NCI-H345 (cell line): ENCODE measurements at regions not wholly inside any gene's neighbourhood (a gene's known extent, or its start where the extent isn't known, plus 50 kb on each side); places are given as distances from the start of the nearest gene placed in this dataset.

Experiments
- DNase-seq: peaks from one replicate; lab custom pipeline; 2025; lab: John Stamatoyannopoulos, UW

DNA sequence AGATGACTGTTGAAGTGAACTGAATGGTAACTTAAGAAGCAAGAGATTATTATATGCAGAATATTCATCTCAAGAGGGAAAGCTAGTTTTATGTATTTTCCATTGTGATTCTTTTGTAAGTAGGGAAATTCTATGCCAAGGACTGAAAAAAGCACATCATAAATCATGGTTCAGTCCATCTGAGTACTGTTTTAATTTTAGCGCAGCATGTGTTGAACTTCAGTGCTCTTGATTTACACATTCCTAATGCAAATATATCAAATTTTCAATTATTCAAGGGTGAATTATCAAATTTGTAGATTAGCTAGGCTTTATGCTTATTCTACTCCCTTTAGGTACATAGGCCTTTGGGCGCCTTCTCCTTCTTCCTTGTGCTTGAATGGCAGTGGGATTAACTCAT, 50.3 kb upstream of the TCF12 start:
- DNase-seq = no peak

DNA sequence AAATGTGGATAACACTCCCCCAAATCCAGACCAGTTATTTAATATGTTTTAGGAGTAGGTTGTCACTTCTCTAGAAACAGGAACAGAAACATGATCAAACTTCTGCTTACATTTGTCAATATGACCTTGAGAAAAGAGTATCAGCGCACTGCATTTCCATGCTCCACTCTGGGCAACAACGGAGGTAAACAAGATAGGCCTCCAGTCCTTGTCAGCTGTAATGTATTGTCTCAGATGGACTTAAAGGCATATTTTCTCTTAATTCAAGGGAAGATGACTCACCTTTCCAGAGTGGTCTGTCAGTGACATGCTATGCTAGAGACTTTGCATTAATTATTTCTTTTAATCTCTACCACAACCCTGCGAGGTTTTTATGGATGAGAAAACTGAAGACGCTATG, 51.6 kb upstream of the TCF12 start:
- no peak for DNase-seq

DNA sequence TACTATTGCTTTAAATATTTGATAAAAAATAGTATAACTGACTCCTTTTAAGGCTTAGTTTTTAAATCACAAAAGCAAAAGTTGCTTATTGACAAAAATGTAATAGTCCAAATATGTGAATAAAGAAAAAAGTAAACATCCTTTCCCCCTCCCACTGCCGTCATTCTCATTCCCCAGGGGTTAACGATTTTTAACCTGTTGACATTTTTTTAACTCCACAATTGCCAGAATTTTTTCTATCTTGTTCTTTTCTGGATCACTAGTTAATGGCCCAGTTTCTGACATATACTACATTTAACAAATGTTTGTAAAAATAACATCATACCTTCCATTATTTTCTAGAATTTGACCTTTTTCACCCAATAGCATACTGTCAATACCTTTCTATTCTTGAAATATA, 60.6 kb upstream of the TCF12 start:
- no peak for DNase-seq

DNA sequence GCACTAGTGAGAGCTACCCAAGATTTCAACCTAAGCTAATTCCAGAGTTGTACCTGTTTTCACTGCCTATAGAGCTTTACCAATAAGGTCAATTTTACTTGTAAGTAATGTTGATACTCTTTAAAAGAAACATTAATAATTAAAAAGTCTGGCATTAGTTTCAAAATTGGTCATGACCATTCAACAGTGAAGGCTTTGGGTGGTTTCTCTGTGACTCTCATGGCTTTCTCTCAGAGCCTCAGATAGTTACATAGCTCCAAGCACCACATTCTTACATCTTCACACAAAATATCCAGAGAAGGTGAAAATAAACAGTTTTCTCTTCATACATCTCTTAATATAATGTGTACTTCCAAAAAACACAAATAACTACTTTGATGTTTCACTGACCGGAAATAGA, 61.5 kb upstream of the TCF12 start:
- no peak for DNase-seq

DNA sequence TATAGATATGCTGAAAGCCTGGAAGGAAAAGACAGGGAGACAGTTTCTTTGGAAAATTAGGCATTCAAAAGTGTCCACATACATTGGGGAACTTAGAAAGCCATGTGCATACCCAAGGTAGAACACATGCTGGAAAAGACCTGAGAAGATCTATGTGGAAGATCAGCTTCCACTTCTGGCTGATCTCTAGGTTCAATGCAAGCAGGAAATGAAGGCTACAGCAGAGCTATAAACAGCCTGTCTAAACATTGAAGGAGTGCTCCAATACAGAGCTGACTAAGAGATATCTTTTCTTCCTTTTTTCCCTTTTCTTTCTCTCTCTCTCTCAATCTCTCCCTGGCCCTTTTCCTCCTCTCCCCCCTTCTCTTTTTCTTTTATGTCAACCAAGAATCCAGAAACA, 73.6 kb upstream of the TCF12 start:
- DNase-seq = no peak

DNA sequence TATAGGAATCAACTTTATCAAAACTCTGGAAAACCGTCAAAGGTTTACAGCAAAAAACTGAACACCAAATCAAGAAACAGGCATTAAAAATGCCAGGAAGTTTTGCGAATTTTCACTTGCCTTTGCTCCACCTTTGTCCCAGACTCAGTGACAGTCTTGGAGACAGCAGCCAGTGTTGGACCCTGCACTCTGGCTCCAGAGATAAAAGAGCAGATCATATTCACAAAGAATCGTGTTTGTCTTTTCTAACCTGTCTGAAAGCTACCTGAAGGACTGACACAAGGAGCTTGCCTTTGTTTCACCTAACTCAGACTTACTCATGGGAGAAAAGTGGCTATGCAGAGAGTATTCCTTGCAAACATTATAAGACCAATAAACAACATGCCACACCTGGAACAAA, 74.0 kb upstream of the TCF12 start:
- no peak for DNase-seq

DNA sequence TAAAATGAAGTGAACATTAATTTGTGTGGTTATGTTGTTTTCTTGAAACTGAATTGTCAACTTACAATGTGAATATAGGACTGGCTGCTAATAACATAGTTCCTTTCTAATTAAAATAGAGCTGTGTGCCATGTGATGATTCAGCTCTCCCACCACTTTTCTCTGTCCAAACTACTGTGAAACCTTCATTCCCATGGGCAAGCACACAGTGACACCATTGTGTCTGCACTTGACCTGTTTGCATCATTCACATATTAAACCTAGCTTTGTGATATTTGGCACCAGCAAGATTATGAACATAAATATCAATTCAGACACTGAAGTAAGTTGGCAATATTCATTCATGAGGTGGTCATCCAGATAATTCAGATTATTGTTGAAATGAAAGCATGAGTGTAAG, 78.8 kb upstream of the TCF12 start:
- no peak for DNase-seq

DNA sequence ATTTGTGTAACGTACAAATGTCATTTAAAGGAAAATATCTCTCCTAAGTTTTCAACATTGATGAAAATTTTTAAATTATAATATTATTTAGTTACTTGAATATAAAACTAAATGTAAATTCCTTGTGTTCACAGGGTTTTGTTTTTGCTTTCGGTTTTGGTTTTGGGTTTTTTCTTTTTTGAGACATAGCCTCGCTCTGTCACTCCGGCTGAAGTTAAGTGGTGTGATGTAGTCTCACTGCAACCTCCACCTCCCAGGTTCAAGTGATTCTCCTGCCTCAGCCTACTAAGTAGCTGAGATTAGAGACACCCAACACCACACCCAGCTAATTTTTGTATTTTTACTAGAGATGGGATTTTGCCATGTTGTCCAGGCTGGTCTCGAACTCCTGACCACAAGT, 79.3 kb upstream of the TCF12 start:
- no peak for DNase-seq

DNA sequence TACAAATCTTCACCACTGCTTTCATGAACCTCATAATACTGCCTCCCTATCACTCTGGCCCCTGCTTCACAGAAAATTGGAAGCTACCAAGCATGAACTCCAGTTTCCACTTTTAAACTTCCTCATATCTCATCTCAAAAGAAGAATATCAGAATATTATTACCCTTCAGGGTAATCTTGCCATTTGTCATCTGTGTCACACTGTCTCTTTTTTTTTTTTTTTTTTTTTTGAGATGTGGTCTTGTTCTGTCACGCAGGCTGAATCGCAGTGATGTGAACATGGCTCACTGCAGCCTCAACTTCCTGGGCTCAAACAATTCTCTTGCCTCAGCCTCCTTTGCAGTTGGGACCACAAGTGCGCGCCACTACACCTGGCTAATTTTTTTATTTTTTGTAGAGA, 80.4 kb upstream of the TCF12 start:
- no peak for DNase-seq

DNA sequence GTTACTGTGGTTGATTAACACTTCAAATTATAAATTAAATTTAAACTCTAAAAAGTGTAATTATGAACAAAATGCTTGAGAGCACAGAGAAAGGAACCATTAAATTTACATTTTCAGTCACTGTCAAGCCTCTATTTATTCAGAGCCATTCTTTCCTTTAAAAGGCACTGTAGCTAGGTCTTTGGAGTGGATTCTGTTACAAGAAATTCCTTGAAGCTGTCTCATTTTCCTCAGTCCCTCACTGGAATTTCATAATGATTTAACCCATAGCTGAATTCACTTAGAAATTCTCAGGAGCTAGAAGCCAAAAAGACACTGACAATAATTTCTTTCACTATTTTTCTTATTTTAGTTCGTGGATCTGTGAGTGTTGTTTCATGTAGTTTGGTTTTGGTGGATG, 81.2 kb upstream of the TCF12 start:
- no peak for DNase-seq

DNA sequence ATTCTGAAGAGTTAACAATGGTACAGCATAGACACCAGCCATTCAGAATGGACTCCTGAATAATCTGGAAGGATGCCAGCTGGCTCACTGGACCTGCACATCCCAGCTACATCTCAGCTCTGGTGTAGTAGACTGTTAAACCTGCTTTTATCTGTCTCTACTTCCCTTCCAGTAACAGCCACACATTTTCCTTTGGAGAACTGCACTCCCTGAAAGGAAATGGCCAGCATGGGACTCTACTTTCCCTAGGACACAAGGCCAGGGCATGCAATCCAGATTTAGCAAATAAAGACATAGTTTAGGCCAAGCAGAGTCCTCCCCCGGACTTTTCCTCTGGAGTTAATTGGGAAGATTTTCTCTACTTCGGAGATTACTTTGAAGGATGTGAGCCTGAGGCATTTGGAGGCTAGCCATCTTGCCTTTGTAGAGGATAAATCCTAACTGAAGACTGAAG, 82.7 kb upstream of the TCF12 start:
- peak; percentile 82 for DNase-seq

DNA sequence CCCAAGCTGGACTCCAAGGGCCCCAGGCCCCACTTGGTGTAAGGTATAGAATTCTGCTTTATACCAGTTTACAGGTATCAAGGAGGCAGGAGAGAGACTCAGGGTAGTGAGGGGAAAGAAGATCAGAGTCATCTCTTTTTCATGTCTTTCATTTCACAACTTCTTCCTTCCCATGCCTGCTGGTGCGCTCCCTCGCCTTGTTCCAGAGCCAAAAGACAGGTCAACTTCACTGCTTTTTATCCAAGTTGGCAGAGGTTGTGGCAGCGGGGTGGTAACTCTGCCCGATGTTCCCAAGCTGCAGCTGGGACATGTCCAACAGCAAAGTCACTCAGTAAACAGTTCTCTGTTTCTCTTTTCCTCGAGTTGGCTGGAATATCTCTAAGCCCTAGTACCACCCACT, 86.3 kb upstream of the TCF12 start:
- no peak for DNase-seq

DNA sequence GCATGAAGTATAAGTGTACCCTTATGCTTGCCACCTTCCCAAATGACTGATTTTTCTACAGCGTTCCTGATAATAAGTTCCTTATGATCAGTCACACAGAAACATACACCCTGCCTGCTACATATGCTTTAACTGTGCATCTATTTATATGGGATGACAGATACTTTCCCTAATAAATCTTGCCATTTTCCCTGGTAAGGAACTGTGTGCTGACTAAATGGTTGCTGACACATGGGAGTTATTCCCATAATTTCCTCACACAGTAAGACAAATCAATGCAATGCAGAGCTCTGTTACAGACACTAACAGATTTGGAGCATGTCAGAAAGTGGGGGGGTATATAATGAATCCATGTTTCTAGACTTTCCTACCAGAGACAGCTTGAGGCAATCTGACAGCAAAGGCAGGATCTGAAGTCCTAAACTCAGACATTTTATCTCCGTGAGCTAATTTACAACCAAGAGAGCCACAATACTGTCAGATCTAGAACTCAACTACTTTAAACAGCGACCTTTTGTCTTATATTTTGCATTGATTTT, 86.9 kb upstream of the TCF12 start:
- DNase-seq = no peak

DNA sequence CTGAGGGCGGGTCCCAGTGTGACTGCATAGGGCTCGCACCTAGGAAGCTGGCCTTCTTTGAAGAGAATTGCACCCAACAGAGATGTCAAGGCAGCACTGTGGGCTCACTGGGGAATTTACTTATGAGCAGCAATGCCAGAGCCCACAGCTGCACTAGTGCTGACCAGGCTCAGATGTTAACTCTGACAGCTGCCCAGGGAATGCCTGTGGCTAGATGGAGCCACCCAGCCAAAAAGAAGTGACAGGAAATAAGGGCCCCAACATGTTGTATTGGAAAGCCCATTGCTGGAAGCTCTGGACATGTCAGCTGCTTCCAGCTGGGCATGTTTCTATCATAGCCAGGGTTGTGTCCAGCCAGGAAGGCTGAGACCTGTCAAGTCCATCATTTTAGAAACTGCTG, 90.9 kb upstream of the ZNF280D start:
- no peak for DNase-seq

DNA sequence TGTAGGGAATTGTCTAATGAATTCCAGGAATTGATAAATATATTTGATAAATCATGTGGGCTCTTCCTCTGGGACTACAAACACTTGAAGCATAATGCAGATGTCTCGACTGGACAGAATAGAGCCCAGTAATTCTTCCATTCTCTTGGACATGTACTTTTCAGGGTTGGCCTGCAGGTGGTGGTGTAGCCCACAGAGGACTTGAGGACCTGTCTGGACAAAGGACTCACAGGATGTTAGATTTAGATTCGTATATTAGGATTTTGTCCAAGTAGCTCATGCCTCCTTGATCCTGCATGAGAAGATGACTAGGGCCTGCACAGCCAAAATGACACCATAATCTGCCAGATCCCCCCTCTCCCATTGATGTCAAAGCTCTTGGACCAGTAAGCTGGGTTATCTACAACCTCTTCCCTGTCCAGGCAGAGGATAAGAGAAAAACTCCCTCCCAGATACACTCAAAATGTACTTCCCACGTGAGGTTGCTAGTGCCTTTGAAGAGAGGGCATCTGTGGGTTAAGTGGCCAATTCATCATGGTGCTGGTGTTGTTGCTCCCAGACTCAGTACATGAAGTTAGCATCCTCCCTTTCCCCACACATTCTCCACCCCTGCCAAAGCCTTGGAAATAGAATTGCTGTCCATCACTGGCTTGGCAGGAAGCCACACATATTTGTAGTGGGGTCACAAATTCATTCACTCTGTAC, 88.6 kb upstream of the ZNF280D start:
- DNase-seq = peak; percentile 33

DNA sequence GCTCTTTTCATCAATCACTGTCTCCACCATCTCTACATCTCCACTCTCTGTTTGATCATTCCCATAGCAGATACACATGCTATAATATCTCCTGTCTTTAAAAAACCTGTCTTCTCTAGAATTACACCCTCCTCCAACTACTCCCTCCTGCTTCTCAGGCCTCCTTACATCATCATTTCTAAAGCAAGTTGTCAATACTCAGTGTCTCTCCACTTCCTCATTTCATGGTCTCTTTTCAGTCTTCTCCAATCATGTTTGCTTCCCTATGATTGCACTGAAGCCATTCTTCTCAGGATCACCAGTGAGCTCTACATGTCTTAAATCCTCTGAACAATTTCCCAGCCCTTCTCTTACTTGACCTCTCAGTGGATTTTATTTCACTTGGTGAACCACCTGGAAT, 87.0 kb upstream of the ZNF280D start:
- DNase-seq = no peak

DNA sequence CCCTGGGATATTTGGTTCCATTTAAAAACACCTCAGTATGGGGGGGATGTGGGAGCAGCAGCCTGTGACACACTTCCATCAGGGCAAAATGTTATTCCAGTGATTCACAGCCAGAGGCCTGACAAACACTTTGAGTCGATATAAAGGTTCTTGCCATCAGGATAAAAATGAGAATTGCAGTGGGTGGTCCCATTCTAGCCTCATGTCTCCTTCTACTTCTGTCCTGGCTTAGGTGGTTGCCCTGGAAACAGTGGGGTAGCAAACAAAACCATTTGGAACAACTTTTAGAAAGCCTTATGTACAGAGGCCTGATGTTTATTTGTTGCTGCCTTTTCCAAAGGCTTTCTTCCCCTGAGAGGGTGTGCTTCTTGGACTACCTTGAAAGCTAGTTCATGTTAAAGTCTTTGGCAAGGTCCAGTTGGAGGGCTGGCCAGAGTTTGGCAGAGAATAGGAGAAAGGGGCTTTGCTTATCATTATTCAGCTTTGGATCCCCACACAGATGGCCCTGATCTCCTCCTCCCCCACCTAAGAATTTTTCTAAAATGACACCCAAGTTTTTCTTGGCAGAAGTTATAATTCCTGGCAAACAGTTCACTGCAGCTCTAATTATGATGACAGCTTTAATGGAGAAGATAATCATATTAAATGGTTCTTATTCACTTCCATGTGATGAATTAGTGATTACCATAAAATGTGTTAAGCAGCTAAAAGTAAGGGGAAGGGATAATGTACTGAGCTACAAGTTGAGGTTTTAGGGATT, 84.2 kb upstream of the ZNF280D start:
- no peak for DNase-seq

DNA sequence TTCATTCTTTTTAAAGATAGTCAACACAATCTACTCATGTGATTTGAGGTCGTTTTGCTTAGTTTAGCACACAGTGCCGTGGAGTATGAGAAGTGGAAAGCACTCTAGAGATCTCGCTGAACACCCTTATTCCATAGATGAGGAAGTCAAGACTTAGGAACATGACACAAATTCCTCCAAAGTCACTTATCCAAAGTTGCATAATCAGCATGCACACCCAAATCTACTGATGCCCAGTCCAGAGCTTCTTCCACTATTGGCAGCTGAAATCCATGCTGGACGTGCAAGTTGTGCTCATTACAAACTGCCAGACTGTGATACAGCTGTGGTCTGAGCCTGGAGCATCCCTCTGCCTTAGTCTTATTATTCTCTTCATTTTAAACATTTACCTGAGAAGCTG, 83.5 kb upstream of the ZNF280D start:
- no peak for DNase-seq

DNA sequence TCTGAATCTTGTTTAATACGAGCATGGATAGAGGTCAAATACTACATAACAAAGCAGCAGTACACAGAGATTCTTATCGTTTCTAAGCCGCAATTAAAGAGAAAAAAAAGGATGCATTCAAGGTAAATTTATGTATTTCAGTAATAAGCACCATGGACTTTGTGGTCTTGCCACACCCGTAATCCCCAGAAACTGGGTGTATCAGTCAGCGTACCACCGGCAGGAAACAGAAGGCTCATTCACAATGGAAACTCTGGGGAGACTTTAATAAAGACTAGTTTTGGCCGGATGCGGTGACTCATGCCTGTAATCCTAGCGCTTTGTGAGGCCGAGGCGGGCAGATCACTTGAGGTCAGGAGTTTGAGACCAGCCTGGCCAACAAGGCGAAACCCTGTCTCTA, 81.9 kb upstream of the ZNF280D start:
- no peak for DNase-seq

DNA sequence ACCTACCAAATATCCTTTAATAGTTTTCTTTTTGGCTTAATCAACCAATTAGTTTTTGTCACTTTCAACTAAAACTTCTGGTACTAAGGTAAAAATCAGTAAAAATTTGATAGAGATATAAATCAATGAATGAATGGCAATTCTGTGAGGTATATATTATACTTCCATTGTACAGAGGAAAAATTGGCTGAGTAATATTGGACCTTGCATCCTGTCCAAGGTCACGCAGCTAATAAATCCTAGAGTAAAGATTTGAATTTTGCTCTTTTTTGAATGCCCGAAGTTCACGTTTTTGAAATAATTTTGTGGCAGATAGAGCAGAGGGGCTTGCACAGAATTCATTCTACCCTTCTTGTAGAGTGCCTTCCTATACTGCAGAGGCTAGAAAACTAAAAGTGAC, 81.1 kb upstream of the ZNF280D start:
- DNase-seq = no peak

DNA sequence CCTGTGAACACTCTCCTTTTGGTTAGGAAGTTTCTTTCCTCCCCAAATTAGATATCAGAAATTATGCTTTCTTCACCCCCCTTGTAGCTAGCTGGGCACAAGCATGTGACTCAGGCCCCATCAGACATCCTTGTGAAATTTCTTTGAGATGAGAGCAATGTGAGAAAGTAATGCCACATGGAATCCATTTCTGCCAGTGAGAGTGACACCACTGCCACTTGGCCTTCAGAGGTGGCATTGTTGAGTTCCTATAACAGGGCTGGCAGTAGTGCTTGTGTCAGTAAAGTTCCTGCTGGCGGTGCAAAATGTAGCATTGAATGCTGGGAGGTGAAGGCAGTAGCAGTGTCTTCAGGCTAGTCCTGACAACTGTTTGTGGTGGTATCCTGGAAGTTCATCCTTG, 80.7 kb upstream of the ZNF280D start:
- no peak for DNase-seq

DNA sequence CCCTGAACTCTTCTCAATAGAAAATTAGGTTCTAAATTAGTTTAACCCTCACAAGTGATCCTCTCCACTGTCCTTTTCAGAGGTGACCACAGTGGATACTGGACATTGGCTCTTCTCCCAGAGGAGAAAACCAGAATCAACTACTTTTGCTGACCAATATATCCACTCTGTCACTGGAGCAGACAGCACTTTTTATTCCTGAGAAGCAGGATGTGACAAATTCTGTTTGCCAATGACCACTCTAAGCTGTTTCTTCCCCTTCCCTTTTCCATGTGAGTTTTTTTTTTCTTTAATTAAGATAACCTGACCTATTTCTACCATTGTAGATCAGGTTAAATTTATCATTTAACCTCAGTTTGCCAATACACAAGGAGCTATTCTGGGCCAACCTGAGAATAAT, 79.7 kb upstream of the ZNF280D start:
- no peak for DNase-seq

DNA sequence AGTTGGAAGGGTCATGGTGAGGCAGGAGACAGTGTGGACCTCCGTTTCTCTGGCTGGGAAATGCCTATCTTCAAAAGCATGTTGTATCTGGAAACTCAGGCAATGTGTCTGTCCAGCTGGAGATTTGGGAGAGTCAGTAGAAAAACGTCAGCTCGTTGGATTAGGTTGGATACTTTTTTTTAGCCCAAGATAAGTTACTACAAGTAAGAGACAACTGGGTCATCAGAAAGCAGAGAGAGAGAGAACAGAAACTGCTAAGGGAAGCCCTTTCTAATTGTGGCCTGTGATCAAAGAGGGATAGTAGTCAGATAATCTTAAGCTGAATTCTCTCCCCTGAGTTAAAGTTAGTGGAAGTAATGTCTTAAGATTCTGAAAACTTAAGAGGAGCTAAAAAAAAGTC, 78.9 kb upstream of the ZNF280D start:
- no peak for DNase-seq

DNA sequence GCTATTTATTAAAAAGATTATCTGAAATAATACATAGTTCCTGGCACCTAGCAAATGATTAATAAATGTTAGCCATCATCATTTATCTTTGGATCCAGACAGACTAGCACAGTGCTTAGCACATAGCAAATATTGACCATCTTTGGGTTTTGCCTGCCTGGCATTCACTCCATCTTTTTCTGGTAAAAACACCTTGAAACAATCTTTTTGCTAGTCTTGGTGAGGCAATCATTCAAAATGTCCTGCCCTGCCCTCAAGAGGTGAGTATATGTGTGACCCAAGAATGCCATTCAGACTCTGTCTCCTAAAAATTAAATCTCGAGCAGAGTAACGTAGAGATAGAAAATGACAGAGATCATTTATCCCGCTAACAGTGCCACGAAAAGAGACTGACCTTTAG, 78.3 kb upstream of the ZNF280D start:
- DNase-seq = no peak
